GM13977 (cell line): ENCODE measurements at regions not wholly inside any gene's neighbourhood (a gene's known extent, or its start where the extent isn't known, plus 50 kb on each side); places are given as distances from the start of the nearest gene placed in this dataset.
"Not testable (repeated sequence)": the region's sequence is repeated elsewhere in the genome, so short reads cannot be mapped to it uniquely, and the experiment has no call there.

Experiments used
- DNase-seq: peaks from one replicate; pipeline ENCODE4 v3.0.0; 2012; ENCODE audit warnings: low spot score
- in situ Hi-C: fragments of 300-500 bp; cut with MboI; formaldehyde crosslinking; loops from one replicate; pipeline ENCODE4 v1.12.0; 2022; ENCODE audit warnings: low sequenced_read_pairs, low pct_unique_long_range_greater_than_20kb, mixed read lengths, inconsistent platforms; ENCODE audit not compliant: unreplicated experiment
- TF ChIP-seq, protein P1 (sequence below): IDR thresholded peaks from 2 replicates; pipeline ENCODE4 v1.5.1; 2012; ENCODE audit warnings: mild to moderate bottlenecking, control low read depth; ENCODE audit not compliant: insufficient read depth; ENCODE audit errors: extremely low read depth, missing control alignments

DNA sequence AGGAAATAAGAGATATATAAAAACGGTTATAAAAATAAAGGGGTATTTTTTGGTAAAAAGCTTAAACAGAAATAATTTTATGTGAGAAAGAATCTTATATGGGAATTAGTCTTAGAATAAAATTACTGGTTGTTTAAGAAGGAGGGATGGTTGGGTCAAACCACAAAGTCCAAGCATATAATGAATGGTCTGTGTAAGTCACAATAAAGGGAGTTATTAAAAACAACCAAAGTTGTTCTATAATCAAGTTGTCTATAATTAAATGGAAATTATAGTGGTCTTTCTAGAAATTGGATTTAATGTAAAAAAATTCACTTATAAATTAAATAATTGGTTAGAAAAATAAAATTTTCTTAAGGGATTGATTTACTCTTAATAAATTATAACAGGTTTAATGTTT lies 304.8 kb downstream of the POM121L12 start:
- no peak for DNase-seq
- in situ Hi-C loops: no loop called here
- TF ChIP-seq, protein P1, sequence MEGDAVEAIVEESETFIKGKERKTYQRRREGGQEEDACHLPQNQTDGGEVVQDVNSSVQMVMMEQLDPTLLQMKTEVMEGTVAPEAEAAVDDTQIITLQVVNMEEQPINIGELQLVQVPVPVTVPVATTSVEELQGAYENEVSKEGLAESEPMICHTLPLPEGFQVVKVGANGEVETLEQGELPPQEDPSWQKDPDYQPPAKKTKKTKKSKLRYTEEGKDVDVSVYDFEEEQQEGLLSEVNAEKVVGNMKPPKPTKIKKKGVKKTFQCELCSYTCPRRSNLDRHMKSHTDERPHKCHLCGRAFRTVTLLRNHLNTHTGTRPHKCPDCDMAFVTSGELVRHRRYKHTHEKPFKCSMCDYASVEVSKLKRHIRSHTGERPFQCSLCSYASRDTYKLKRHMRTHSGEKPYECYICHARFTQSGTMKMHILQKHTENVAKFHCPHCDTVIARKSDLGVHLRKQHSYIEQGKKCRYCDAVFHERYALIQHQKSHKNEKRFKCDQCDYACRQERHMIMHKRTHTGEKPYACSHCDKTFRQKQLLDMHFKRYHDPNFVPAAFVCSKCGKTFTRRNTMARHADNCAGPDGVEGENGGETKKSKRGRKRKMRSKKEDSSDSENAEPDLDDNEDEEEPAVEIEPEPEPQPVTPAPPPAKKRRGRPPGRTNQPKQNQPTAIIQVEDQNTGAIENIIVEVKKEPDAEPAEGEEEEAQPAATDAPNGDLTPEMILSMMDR: no peak

DNA sequence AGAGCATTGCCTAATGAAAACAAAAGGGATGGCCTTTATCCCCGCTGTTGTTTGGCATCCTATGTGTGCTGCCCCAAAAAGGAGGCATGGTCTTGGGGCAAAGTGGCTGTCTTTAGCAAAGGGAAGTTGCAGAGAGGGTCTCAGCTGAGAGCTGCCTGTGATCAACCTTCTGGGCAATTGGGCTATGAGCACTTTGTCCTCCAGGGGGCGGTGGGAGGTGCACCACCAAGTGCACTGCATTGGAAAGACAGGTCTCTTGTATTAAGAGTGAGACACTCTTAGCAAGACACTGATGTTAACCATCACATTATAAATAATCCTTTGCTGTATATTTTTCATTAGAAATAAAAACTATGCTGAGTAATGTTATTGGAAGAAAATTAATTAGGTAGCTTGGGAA lies 314.8 kb downstream of the POM121L12 start:
- TF ChIP-seq, protein P1: peak; percentile 63
- in situ Hi-C loops: no loop called here
- peak; percentile 3 for DNase-seq

DNA sequence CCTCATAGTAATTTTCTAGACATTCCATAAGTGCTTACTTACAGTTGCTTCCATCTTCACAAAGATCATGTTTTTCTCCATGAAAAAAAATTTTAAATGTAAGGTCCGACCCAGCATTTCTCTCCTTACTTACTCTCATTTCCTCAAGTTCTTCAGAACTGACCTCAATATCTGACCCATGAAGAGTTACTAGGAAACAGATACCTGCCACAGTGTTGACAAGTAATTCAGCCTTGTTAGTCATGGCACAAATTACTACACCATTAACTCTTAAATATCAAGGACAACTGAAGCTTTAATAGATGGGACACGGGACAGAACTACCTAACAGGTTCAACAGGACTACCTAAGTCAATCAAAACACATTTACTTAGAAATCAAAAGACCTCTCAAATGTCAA lies 316.2 kb downstream of the POM121L12 start:
- no peak for DNase-seq
- TF ChIP-seq, protein P1: no peak
- in situ Hi-C loops: no loop called here

DNA sequence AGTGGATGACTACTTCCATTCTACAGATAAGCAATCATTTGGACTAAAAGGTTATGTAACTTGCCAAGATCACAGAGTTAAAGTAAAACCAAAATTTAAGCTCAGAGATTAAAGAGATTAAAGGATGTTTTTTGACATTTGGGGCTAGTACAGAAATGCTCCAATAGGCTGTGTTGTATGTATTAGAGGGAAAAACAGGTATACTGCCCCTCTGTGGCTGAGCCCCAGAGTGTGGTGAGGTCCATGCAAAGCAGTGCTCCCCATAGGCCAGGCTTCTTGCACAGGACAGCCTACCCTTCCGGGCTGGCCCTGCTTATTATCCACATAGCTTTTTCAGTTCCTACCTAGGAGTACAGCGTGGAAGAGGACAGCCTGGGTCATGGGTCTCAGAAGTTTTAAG lies 322.8 kb downstream of the POM121L12 start:
- no peak for DNase-seq
- TF ChIP-seq, protein P1: no peak
- in situ Hi-C loops: no loop called here

DNA sequence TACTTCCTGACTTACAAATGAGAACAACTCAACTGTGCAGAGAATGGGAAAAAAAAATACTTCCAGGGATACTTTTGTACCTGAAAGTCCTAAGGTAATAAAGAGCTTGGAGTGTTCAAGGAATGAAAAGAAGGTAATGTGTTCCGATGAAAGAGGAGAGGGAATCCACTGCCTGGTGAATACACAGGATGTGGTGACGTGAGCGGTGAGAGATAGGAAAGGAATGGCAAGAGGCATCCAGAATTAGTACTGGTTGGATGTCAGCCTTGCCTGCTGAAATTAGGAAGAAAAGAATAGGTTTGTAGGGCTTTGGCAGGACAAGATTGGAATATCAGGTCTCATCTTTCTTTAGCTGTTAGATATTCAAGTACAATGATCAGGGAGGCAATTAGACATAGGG lies 347.7 kb downstream of the POM121L12 start:
- DNase-seq: no peak
- TF ChIP-seq, protein P1: no peak
- in situ Hi-C loops: no loop called here

DNA sequence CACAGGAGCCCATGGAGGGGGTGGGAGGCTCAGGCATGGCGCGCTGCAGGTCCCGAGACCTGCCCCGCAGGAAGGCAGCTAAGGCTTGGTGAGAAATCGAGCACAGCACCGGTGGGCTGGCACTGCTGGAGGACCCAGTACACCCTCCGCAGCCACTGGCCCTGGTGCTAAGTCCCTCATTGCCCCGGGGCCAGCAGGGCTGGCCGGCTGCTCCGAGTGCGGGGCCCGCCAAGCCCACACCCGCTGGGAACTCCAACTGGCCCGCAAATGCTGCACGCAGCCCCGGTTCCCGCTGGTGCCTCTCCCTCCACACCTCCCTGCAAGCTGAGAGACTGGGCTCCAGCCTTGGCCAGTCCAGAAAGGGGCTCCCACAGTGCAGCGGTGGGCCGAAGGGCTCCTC lies 349.8 kb downstream of the POM121L12 start:
- DNase-seq, in situ Hi-C loops: not testable (repeated sequence)

DNA sequence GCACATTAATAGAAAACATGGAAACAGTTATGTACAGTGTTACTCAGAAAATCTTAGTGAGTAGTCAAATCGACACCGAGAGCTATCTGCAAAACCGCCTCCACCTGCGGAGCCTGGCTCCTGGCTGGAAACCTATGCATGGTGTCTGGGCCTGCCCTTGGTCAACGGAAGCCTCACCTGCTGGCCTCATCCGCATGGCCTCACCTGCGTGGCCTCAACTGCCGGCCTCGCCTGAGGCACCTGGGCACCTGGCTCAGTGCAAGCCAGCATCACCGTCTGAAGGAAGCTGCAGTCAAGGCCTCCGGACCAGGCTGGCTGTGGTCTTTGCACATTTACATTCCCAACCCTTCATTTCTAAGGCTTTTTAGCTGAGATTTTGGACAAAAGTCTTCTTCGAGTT lies 352.1 kb downstream of the POM121L12 start:
- in situ Hi-C loops: no loop called here
- DNase-seq: no peak
- TF ChIP-seq, protein P1: no peak

DNA sequence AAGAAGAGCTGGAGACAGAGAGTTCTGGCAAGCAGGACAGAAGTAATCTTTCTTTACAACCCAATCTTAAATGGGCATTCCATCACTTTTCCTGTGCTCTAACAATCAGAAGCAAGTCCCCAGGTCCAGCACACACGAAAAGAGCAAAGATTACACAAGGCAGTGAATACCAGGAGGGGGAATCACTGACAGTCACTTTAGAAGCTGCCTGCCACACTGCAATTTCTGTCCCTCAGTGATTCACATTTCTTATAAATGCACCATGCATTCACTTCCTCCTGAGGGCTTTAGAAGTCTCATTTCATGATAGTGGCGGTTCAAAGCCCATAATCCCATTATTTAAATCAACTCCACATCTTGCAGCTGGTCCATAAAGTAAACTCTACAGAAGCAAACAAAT lies 362.5 kb downstream of the POM121L12 start:
- TF ChIP-seq, protein P1: no peak
- in situ Hi-C loops: no loop called here
- no peak for DNase-seq
